ES-I3 (cell line): ENCODE measurements at regions not wholly inside any gene's neighbourhood (a gene's known extent, or its start where the extent isn't known, plus 50 kb on each side); places are given as distances from the start of the nearest gene placed in this dataset.

Experiments
- H3K36me3 ChIP-seq: 2 replicates; pipeline ENCODE4 v1.6.1; 2013; ENCODE audit warnings: mild to moderate bottlenecking, low read length, control low read depth, moderate library complexity; ENCODE audit not compliant: insufficient read depth
- H3K4me1 ChIP-seq: 2 replicates; pipeline ENCODE4 v1.6.1; 2013; ENCODE audit warnings: mild to moderate bottlenecking, control low read depth, low read length; ENCODE audit not compliant: insufficient read depth
- H3K9ac ChIP-seq: 2 replicates; pipeline ENCODE4 v1.6.1; 2013; ENCODE audit warnings: low read depth, mild to moderate bottlenecking, low read length, moderate library complexity
- H3K9me3 ChIP-seq: 2 replicates; pipeline ENCODE4 v1.6.1; 2013; ENCODE audit warnings: mild to moderate bottlenecking, low read length, moderate library complexity; ENCODE audit not compliant: control insufficient read depth, insufficient read depth

GRCh38 chr3:103006526-103007183, 571.8 kb downstream of the ZPLD1 start:
- Histone ChIP-seq H3K9me3 (peaks cover 4% of the 10 kb centered on the region), H3K36me3 (no peaks in the 10 kb centered on the region), H3K9ac (no peak overlapping the region), H3K4me1 (peaks cover 8% of the 10 kb centered on the region)

- H3K9me3 ChIP-seq: peaks cover 4% of the 10 kb centered on the region
- no peak overlapping the region for H3K9ac ChIP-seq
- H3K4me1 ChIP-seq: peaks cover 8% of the 10 kb centered on the region
- H3K36me3 ChIP-seq: no peaks in the 10 kb centered on the region
Measured at GRCh38 chr3:103009609-103010008, 574.8 kb downstream of the ZPLD1 start.

- H3K36me3 ChIP-seq: no peaks in the 10 kb centered on the region
- H3K4me1 ChIP-seq: no peaks in the 10 kb centered on the region; the same call in 1 of the 2 replicates
- no peaks in the 10 kb centered on the region for H3K9me3 ChIP-seq
- no peak overlapping the region for H3K9ac ChIP-seq
Measured at GRCh38 chr3:103025880-103026279, 591.1 kb downstream of the ZPLD1 start.

GRCh38 chr3:103033841-103034240, 599.0 kb downstream of the ZPLD1 start:
- H3K9ac ChIP-seq: no peak overlapping the region
- H3K36me3 ChIP-seq: no peaks in the 10 kb centered on the region
- no peaks in the 10 kb centered on the region for H3K4me1 ChIP-seq
- no peaks in the 10 kb centered on the region for H3K9me3 ChIP-seq

GRCh38 chr3:103047640-103048039, 612.8 kb downstream of the ZPLD1 start:
- no peaks in the 10 kb centered on the region for H3K9me3 ChIP-seq
- no peaks in the 10 kb centered on the region for H3K36me3 ChIP-seq
- no peak overlapping the region for H3K9ac ChIP-seq
- no peaks in the 10 kb centered on the region for H3K4me1 ChIP-seq

GRCh38 chr3:103048068-103048722, 613.4 kb downstream of the ZPLD1 start:
- Histone ChIP-seq H3K9ac (no peak overlapping the region), H3K4me1 (no peaks in the 10 kb centered on the region), H3K9me3 (no peaks in the 10 kb centered on the region), H3K36me3 (no peaks in the 10 kb centered on the region)

- Histone ChIP-seq H3K4me1 (peaks cover 7% of the 10 kb centered on the region; the same call in 1 of the 2 replicates), H3K36me3 (no peaks in the 10 kb centered on the region), H3K9ac (no peak overlapping the region), H3K9me3 (no peaks in the 10 kb centered on the region)
Measured at GRCh38 chr3:103052236-103052830, 617.5 kb downstream of the ZPLD1 start.

GRCh38 chr3:103055021-103055520, 620.3 kb downstream of the ZPLD1 start:
- peaks cover 7% of the 10 kb centered on the region; the same call in 1 of the 2 replicates for H3K4me1 ChIP-seq
- H3K36me3 ChIP-seq: no peaks in the 10 kb centered on the region
- no peak overlapping the region for H3K9ac ChIP-seq
- H3K9me3 ChIP-seq: no peaks in the 10 kb centered on the region

GRCh38 chr3:103056542-103056941, 621.7 kb downstream of the ZPLD1 start:
- Histone ChIP-seq H3K9me3 (no peaks in the 10 kb centered on the region), H3K36me3 (no peaks in the 10 kb centered on the region), H3K4me1 (peaks cover 7% of the 10 kb centered on the region; the same call in 1 of the 2 replicates), H3K9ac (no peak overlapping the region)

- H3K36me3 ChIP-seq: no peaks in the 10 kb centered on the region
Measured at GRCh38 chr3:103057003-103057402, 622.2 kb downstream of the ZPLD1 start.

GRCh38 chr3:103057487-103057886, 622.7 kb downstream of the ZPLD1 start:
- Histone ChIP-seq H3K9ac (no peak overlapping the region), H3K9me3 (no peaks in the 10 kb centered on the region), H3K4me1 (peaks cover 7% of the 10 kb centered on the region; the same call in 1 of the 2 replicates), H3K36me3 (no peaks in the 10 kb centered on the region)

More at GRCh38 chr3:103057003-103057402, 622.2 kb downstream of the ZPLD1 start:
- Histone ChIP-seq H3K4me1 (peaks cover 7% of the 10 kb centered on the region; the same call in 1 of the 2 replicates), H3K9ac (no peak overlapping the region), H3K9me3 (no peaks in the 10 kb centered on the region)

- Histone ChIP-seq H3K9ac (no peak overlapping the region), H3K36me3 (no peaks in the 10 kb centered on the region), H3K4me1 (peaks cover 7% of the 10 kb centered on the region; the same call in 1 of the 2 replicates), H3K9me3 (no peaks in the 10 kb centered on the region)
Measured at GRCh38 chr3:103059432-103059831, 624.6 kb downstream of the ZPLD1 start.

- Histone ChIP-seq H3K9ac (no peak overlapping the region), H3K36me3 (no peaks in the 10 kb centered on the region), H3K4me1 (peaks cover 4% of the 10 kb centered on the region; the same call in 1 of the 2 replicates), H3K9me3 (no peaks in the 10 kb centered on the region)
Measured at GRCh38 chr3:103060242-103060641, 625.4 kb downstream of the ZPLD1 start.

GRCh38 chr3:103067963-103068362, 633.1 kb downstream of the ZPLD1 start:
- Histone ChIP-seq H3K4me1 (no peaks in the 10 kb centered on the region), H3K9me3 (no peaks in the 10 kb centered on the region), H3K9ac (no peak overlapping the region), H3K36me3 (no peaks in the 10 kb centered on the region)
